Left lung (tissue), 4 donors: ENCODE measurements at regions not wholly inside any gene's neighbourhood (a gene's known extent, or its start where the extent isn't known, plus 50 kb on each side); places are given as distances from the start of the nearest gene placed in this dataset.

Experiments used
- ATAC-seq: fragments of 200-7000 bp; cut with Tn5 transposase; one replicate; pipeline ENCODE4 v1.9.1; 2020; ENCODE audit warnings: moderate library complexity
- DNase-seq, 4 donors: peaks; one replicate each; pipeline ENCODE4 v3.0.0-alpha.2; 2013 to 2020
- H3K27ac ChIP-seq, 2 donors: fragments of 200-600 bp; sonication (generic) in 1 of 2; one replicate each; pipeline versions ENCODE4 v1.5.0 to v1.8.0; 2020 to 2021
- H3K27me3 ChIP-seq, 2 donors: fragments of 200-600 bp; sonication (generic) in 1 of 2; one replicate each; pipeline versions ENCODE4 v1.5.0 to v1.8.0; 2020 to 2021
- H3K36me3 ChIP-seq, 2 donors: fragments of 200-600 bp; sonication (generic) in 1 of 2; one replicate each; pipeline versions ENCODE4 v1.5.0 to v1.8.0; 2020 to 2021
- H3K4me1 ChIP-seq, 2 donors: fragments of 200-600 bp; one replicate each; pipeline ENCODE4 v1.8.0; 2021
- H3K4me3 ChIP-seq, 2 donors: fragments of 200-600 bp; sonication (generic) in 1 of 2; one replicate each; pipeline versions ENCODE4 v1.5.0 to v1.8.0; 2020 to 2021; ENCODE audit warnings: mild to moderate bottlenecking in 1 of 2
- H3K9me3 ChIP-seq, 2 donors: fragments of 200-600 bp; sonication (generic) in 1 of 2; one replicate each; pipeline versions ENCODE4 v1.5.0 to v1.8.0; 2020 to 2021
- intact Hi-C, 2 donors: fragments of 100-400 bp; cut with DNase I; formaldehyde crosslinking; loops; one replicate each; pipeline versions ENCODE4 v1.11.2 to v1.14.2; 2022
- TF ChIP-seq, protein P1 (sequence below), 2 donors: fragments of 200-600 bp; sonication (generic) in 1 of 2; IDR thresholded peaks; one replicate each; pipeline versions ENCODE4 v1.5.0 to v1.8.0; 2021; ENCODE audit warnings: antibody characterized with exemption in 2 of 2
- donor health status: DM: no; HTN: yes; CAD: no.
- donor health status: DM: no; HTN: no; CAD: no.

DNA sequence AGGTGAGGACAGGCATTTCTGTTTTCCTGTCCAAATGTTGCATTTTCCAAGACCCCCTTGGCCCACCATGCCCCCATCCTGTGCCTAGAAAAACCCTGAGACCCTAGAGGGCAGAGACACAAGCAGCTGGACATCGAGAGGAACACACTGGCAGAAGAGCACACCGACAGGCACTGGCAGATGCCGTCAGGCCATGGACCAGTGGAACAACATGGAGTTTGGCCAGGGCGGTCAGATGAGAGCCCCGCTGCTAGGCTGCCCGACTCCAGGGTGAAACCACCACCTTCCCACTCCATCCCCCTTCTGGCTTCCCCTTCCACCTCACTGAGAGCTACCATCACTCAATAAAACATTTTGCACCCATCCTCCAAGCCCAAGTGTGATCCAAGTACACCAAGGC lies 438.4 kb downstream of the SIPA1L2 start:
- Histone ChIP-seq H3K27me3 (no peaks in the 10 kb centered on the region), H3K4me3 (no peak overlapping the region), H3K9me3 (no peaks in the 10 kb centered on the region), H3K27ac (no peak overlapping the region), H3K36me3 (no peaks in the 10 kb centered on the region), H3K4me1 (no peaks in the 10 kb centered on the region)
- DNase-seq (no peak), ATAC-seq (no peak)
- intact Hi-C loops = no loop called here
- TF ChIP-seq, protein P1, sequence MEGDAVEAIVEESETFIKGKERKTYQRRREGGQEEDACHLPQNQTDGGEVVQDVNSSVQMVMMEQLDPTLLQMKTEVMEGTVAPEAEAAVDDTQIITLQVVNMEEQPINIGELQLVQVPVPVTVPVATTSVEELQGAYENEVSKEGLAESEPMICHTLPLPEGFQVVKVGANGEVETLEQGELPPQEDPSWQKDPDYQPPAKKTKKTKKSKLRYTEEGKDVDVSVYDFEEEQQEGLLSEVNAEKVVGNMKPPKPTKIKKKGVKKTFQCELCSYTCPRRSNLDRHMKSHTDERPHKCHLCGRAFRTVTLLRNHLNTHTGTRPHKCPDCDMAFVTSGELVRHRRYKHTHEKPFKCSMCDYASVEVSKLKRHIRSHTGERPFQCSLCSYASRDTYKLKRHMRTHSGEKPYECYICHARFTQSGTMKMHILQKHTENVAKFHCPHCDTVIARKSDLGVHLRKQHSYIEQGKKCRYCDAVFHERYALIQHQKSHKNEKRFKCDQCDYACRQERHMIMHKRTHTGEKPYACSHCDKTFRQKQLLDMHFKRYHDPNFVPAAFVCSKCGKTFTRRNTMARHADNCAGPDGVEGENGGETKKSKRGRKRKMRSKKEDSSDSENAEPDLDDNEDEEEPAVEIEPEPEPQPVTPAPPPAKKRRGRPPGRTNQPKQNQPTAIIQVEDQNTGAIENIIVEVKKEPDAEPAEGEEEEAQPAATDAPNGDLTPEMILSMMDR (IDR thresholded peaks at IDR 0.05) = no peak

DNA sequence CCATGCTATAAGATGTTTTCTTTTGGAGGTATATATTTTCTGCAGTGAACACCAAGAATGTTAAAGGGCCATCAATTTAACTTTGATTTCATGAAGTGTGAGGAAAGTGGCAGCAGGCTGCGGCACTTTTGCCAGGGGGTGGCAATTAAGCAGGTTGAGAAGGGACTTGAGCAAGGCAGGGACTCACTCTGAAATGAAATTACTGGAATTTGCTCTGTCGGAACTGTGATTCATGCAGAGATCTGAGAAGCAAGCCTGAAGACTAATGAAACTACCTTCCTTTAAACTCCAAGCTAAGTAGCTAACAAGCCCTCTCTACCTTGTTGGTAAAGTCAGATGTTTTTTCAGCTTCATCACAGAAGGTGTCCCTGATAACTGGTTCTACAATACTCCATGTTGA lies 441.6 kb downstream of the SIPA1L2 start:
- Histone ChIP-seq H3K4me3 (no peak overlapping the region), H3K4me1 (no peaks in the 10 kb centered on the region), H3K9me3 (no peaks in the 10 kb centered on the region), H3K27ac (no peak overlapping the region), H3K27me3 (no peaks in the 10 kb centered on the region), H3K36me3 (no peaks in the 10 kb centered on the region)
- no peak for DNase-seq
- TF ChIP-seq, protein P1 (IDR thresholded peaks at IDR 0.05) = no peak
- ATAC-seq = no peak
- intact Hi-C loops = no loop called here

DNA sequence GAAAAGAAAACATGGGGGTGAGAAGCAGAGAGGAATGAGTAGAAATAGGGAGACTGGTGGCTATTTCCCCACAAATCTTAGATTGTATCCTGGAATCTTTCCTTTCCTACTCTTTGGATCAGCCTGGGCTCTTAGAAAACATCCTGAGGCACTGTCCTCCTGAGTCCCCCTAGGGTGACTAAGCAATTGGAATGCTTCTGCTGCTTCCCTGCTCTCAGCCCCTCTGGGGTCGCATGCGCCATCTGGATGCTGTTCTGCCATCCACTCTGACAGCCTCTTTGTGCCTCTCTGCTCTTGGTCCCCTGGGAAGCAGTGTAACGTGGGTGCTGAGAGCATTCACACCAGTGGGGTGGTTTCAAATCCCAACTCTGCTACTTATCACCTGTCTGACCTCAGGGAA lies 443.0 kb downstream of the SIPA1L2 start:
- H3K27ac ChIP-seq = no peak overlapping the region
- no peaks in the 10 kb centered on the region for H3K27me3 ChIP-seq
- ATAC-seq (no peak), DNase-seq (no peak)
- TF ChIP-seq, protein P1 (IDR thresholded peaks at IDR 0.05) = no peak
- no peak overlapping the region for H3K4me3 ChIP-seq
- H3K4me1 ChIP-seq = no peaks in the 10 kb centered on the region
- intact Hi-C loops = no loop called here
- no peaks in the 10 kb centered on the region for H3K9me3 ChIP-seq
- no peaks in the 10 kb centered on the region for H3K36me3 ChIP-seq

DNA sequence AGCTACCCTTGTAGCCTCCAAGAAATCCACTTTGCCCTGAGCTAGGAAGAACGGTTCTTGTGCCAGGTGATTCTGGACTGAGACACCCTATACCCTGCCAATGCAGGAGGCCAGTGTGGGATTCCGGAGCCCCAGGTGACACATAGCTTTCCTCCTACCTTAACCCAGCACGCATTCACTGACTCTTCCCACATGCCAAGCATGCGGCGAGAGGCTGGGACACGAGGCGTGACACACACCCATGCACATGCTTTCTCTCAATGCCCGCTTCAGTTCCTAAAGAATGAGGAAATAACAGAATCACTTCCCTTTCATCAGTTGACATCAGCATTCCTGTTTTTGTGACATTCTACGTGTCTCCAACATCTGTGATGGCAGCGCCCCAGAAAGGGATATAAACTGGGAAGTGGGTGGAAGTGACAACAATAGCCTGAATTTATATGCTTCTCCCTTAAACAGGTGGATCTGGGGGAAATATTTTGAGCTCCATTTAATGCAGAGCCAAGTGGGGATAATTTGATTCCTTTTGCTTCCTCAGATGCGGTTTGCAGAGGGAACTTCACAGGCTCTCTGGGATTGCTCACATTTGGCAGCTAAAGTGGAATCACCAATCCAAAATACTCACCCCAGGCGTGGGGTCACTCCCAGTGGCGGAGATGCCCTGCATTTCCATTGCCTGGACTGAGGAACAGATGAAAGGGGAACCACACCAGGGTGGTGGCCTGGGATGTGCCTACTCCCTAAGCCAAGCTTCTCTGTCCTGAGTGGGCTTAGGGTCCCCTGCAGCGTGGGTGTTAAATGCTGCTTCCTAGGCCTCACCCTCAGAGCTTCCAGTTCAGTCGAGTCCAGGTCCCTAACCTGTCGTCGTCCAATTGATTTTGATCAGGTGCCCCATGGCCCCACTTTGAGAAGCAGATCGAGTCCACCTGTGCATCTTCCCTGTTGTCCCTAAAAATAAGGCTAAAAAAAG lies 445.1 kb downstream of the SIPA1L2 start:
- H3K36me3 ChIP-seq = no peaks in the 10 kb centered on the region
- ATAC-seq (no peak), DNase-seq (no peak)

DNA sequence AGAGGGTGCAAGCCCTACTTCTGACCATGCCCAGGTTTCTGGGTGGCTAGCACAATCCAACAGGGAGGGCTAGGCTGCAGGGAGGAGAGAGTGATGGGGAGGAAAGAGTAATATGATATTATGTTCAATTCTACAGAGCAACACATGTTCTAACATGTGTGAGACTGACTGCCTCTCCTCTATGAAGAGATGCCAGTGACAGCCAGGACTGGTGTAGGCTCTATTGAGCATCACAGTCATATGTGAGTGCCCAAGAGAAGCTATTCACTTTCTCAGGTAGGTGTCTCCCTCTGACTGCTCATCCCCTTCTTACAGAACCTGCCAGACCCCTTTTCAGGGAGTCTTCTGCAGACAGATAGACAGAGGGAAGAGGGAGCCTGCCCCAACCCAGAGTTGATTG lies 446.1 kb downstream of the SIPA1L2 start:
- H3K36me3 ChIP-seq = no peaks in the 10 kb centered on the region
- H3K4me3 ChIP-seq = no peak overlapping the region
- no peak for DNase-seq

More for the DNA sequence above, 445.1 kb downstream of the SIPA1L2 start:
- Histone ChIP-seq H3K27ac (no peak overlapping the region), H3K9me3 (no peaks in the 10 kb centered on the region), H3K27me3 (no peaks in the 10 kb centered on the region), H3K4me1 (no peaks in the 10 kb centered on the region), H3K4me3 (no peak overlapping the region)
- intact Hi-C loops = no loop called here
- TF ChIP-seq, protein P1 (IDR thresholded peaks at IDR 0.05) = no peak

More for the DNA sequence above, 446.1 kb downstream of the SIPA1L2 start:
- no peak for ATAC-seq
- TF ChIP-seq, protein P1 (IDR thresholded peaks at IDR 0.05) = no peak
- Histone ChIP-seq H3K4me1 (no peaks in the 10 kb centered on the region), H3K27ac (no peak overlapping the region), H3K27me3 (no peaks in the 10 kb centered on the region), H3K9me3 (no peaks in the 10 kb centered on the region)
- intact Hi-C loops = no loop called here
